Activated CD4-positive, alpha-beta T cell treated with anti-CD3 and anti-CD28 coated beads, Interleukin-2, amount 50 U/mL, for 48 hours (primary cell): ENCODE measurements at regions not wholly inside any gene's neighbourhood (a gene's known extent, or its start where the extent isn't known, plus 50 kb on each side); places are given as distances from the start of the nearest gene placed in this dataset.

Experiments used
- DNase-seq, 2 experiments: peaks; one replicate each; pipeline ENCODE4 v3.0.0-alpha.2; 2020

DNA sequence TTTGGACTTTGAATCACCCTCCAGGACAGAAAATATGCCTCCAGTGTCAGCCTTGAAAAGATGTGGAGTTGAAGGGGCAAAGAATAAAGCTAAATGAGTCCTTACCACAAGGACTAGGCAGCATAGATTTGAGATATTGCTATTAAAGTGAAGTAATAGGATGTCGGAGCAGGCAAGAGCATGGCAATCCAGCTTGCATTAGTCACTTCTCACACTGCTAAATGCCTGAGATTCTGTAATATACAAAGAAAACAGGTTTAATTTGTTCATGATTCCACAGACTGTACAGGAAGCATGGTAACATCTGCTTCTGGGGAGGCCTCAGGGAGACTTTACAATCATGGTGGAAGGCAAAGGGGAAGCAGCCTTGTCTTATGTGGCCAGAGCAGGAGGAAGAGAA lies 109.8 kb upstream of the PCDH7 start:
- DNase-seq = no peak

DNA sequence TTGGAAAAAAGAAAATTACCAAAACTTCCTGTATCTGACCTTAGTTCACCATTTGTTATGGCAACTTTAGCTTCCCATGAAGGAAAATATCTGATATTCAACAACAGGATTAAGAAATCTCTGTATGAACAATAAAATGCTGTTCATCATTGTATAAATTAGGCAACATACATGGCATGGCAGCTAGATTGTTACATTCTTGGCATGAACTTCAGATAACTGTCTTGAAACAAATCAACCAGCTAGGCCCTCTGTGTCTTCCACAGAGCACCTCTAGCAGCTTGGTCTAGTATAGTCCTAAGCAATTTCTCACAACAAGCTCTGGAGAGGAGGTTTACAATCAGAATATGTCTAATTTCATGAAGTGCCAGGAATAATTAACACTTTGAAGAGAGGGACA lies 105.4 kb upstream of the PCDH7 start:
- no peak for DNase-seq

DNA sequence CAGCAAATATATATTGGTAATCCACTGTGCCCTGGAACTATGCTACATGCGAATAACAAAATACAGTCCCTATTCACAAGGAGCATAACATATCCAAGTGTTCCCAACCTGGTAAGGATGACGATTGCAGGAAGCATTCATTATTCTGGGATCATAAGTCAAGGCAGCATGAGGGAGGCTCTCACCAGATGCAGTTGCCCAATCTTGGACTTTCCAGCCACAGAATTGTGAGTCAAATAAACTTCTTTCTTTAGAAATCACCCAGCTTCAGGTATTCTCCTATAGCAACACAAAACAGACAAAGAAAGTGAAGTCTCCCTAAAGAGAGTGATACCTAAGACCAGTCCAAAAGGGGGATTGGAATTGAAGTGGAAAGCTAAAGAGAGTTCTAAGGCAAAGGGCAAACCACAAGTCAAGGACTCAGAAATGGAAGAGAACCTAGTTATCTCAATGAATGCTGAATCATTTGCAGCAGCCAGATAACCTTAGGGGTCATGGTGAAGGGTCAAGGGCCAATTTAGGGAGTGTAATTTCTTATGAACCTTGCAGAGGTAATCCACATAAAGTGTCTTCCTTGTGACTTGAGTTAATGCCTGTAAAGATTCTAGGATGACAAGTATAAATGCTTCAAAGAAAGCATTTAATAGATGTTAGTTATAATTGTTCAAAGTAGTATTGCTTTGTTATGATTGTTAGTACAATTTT lies 103.1 kb upstream of the PCDH7 start:
- DNase-seq = no peak

DNA sequence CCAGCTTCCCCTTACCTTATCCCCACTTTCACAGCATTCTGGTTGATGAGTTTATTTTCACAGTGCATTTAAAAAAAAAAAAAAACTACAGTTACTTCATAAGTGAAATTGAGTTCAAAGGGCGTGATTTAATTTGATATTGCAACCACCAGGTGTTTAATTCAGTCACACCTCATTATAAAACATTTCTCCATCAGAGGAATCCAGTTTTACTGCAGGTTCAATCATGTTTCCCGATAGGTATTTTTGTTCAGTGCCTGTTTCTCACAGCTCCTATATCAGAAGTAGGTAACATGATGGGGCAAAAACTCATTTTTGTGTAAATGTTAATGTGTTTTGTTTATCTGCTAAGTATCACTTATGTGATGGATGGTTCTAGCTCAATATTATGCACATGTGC lies 102.3 kb upstream of the PCDH7 start:
- DNase-seq = no peak

DNA sequence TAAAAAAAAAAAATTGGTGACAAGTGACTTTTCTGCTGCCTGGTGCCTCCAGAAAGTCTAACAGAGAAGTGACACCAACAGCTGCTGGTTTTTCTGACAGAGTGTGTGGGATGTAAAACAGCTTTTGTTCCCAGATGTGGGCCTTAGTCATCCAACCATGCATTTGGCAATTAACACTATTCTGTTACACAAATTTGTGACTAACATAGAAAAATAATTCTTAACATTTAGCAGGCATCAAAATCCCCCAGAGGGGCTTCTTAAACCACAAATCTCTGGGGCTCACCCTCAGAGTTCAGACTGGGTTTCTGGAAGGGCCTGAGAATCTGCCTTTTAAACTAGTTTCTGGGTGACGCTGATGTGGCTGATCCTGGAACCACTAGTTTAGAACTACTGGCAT lies 100.5 kb upstream of the PCDH7 start:
- no peak for DNase-seq

DNA sequence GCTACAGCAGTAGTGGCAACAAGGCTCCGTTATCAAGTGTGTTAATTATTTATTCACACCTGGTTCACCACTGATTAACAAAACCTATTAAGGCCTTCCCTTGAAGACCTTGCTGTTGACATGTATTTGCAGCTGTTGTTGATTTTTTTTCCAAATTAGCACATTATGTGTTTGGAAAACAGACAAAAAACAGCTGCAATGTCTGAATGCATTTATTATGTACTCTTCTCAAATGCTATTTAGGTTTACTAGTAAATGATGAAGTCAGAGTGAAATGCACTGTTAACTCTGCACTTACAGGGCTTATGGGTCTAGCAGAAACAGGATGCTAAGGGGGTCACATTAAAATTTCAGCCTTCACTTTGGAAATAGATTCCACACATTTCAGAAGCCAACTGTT lies 99.5 kb upstream of the PCDH7 start:
- no peak for DNase-seq

DNA sequence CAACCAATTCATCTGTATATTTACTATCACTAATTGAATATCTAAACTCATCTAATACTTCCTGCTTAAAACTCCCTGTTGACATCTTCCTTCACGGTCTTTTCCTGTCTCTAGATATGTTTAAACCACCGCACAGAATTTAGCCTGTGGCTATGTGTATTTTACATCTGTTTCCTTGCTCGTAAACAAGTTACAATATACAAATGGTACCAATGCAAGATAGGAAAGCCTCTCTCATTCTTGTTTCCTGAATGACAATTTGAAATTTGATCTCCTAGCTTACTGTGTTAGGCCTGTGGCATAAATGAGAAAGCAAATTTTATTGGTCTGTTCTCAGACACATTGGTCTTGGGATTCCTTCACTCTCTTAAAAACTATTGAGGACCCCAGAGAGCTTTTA lies 89.7 kb upstream of the PCDH7 start:
- DNase-seq = no peak

DNA sequence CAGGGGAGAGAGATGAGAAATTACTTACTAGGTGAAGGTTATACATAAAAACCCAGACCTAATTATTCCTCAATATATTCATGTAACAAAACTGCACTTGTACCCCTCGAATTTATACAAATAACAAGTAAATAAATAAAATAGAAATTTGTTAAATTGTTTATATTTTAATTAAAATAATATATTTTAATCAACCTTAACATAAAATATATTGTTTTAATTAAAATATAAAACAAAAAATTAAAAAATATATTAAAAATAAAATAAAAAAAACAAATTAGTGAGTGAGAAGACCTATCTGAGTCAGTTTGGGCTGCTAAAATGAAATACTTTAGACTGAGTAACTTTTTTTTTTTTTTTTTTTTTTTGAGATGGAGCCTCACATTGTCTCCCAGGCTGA lies 87.4 kb upstream of the PCDH7 start:
- DNase-seq = no peak

DNA sequence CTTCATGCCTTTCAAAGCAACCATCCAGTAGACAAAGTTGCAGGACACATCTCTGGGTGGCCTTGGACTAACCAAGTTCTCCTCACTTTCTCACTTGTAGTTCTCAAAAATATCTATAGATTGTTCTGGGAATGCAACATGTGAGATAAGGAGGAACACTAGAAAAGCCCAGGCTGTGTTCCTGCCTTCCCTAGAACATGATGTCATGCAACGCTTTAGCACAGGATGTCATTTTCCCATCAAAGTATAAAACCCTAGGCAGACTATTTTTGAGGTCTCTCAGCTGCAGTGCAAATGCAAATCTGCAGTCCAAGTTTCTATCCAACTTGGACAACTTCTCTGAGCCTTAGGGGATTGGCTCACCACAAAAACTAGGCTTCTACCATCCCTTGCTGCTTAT lies 78.8 kb upstream of the PCDH7 start:
- no peak for DNase-seq

DNA sequence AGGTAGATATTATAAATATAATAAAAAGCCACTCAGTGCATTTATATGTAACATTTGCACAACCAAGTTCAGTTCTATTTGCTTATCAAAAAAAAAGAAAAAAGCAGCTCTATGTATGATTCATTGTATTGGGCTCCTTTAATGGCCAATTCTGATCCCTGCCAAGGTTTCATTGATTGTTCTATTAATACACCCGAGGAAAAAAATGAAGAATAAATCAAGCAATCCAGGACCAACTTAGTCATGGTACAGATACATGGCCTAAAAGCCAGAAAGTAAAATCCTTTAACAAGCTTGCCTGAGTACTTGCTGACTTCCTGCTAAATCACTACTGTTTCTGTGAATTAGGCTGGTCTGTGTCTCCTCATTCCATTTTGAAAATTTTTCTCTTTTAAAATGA lies 77.6 kb upstream of the PCDH7 start:
- DNase-seq = no peak

DNA sequence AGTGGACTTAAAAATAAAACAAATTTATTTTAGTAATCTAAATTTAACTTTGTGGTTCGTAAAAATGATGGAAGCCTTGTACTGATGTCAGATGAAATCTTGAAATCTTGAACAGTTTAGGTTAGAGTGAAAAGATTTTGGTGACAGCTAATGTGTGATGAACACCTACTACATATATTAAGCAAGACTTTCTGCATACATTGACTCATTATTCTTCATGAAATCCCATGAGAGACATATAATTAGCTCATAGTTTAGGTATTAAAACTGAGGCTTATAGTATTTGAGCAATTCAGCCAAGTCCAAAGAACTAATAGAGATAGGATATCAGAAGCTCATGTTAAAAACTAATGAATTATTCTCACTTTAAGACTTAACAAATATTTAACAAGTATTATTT lies 66.9 kb upstream of the PCDH7 start:
- DNase-seq = no peak

DNA sequence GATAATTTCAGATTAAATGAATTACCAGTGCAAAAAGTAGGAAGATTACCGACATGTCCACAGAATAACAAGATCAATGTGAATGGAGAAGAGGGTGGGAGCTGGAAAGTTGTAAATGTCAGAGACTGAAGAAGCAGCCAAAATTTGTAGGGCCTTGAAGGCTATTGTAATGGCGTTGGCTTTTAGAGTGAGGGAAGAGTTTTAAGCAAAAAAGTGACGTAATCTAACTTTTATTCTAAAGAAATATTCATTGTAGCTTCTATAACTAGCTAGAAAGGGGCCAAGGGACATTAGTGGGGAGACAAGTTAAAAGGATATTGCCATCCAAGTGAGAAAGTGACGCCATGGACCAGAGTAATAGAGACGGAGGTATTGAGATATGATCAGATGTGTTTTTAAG lies 63.3 kb upstream of the PCDH7 start:
- DNase-seq = no peak

DNA sequence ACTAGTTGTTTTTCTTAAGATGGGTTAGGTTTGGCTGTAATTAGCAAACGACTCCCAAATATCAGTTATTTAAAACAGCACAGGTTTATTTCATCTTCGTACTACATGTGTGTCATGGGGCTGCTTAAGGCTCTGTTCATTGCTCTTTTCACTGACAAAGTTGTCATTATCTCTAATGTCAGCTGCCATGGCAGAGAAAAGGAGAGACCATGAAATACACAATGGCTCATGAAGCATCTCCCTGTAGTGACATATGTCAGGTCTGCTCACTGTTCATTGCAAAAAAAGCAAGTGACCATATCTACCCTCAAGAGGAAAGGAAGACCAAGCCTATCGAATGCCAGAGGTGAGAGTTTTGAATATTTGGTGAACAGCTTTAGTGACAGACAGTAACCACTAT lies 52.2 kb upstream of the PCDH7 start:
- DNase-seq = no peak

DNA sequence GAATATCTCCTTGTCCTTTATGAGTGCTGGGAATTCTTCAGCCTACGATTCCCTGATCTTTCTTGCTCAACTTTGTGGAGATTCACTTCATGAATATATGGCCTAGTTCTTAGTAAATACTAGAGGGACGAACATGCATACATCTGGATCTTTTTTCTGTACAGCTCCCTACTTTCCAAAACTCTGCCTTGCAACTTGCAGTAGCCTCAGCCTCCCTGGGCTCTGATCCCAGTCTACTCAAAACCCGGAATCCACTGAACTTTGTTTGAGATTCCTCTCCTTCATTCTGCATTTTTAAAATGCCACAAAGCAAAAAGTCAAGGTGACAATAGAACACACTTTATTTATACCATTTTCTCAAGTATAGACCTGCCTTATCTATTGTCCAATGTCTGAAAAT lies 50.0 kb upstream of the PCDH7 start:
- DNase-seq = no peak
